Smooth muscle cell (in vitro differentiated cells): ENCODE measurements at regions not wholly inside any gene's neighbourhood (a gene's known extent, or its start where the extent isn't known, plus 50 kb on each side); places are given as distances from the start of the nearest gene placed in this dataset.

ENCODE experiments used
- DNase-seq: peaks from one replicate; lab custom pipeline; 2025; ENCODE audit not compliant: unreplicated experiment; lab: John Stamatoyannopoulos, UW
- H2AFZ ChIP-seq: fragments of 200-600 bp; sonication (generic); 2 replicates; pipeline ENCODE4 v1.6.0; 2016; ENCODE audit warnings: antibody characterized with exemption, low read depth, mild to moderate bottlenecking
- H3F3A ChIP-seq: fragments of 200-600 bp; sonication (generic); 2 replicates; pipeline ENCODE4 v1.6.0; 2017; ENCODE audit warnings: antibody characterized with exemption, low read depth
- H3K27ac ChIP-seq: fragments of 200-600 bp; sonication (generic); 2 replicates; pipeline ENCODE4 v1.5.1; 2016; ENCODE audit warnings: low read depth, mild to moderate bottlenecking
- H3K27me3 ChIP-seq: fragments of 200-600 bp; sonication (generic); 2 replicates; pipeline ENCODE4 v1.6.1; 2016; ENCODE audit warnings: low read depth, mild to moderate bottlenecking
- H3K36me3 ChIP-seq: fragments of 200-600 bp; sonication (generic); 2 replicates; pipeline ENCODE4 v1.5.1; 2016; ENCODE audit warnings: low read depth
- H3K4me1 ChIP-seq: fragments of 200-600 bp; sonication (generic); 2 replicates; pipeline ENCODE4 v1.5.1; 2016; ENCODE audit warnings: low read depth
- H3K4me2 ChIP-seq: fragments of 200-600 bp; sonication (generic); 2 replicates; pipeline ENCODE4 v1.6.0; 2016; ENCODE audit warnings: mild to moderate bottlenecking
- H3K4me3 ChIP-seq: fragments of 200-600 bp; sonication (generic); 2 replicates; pipeline ENCODE4 v1.5.1; 2016; ENCODE audit warnings: mild to moderate bottlenecking
- H3K79me2 ChIP-seq: fragments of 200-600 bp; sonication (generic); 2 replicates; pipeline ENCODE4 v1.6.0; 2016; ENCODE audit warnings: low read depth, mild to moderate bottlenecking
- H3K9ac ChIP-seq: fragments of 200-600 bp; sonication (generic); 2 replicates; pipeline ENCODE4 v1.6.0; 2016; ENCODE audit warnings: low read depth
- H3K9me3 ChIP-seq: fragments of 200-600 bp; sonication (generic); replicated peaks from 2 replicates; pipeline ENCODE4 v1.5.1; 2016; ENCODE audit warnings: low read depth
- H4K20me1 ChIP-seq: fragments of 200-600 bp; sonication (generic); 2 replicates; pipeline ENCODE4 v1.6.0; 2016; ENCODE audit warnings: low read depth
- WGBS: methylation state at CpG from one replicate; pipeline ENCODE4 v1.1.7; 2016; ENCODE audit warnings: low lambda C conversion rate; 5-methylcytosine and 5-hydroxymethylcytosine counted together
- TF ChIP-seq, protein P1 (sequence below): fragments of 200-600 bp; sonication (generic); IDR thresholded peaks from 2 replicates; pipeline ENCODE4 v1.5.1; 2017; ENCODE audit warnings: borderline replicate concordance, mild to moderate bottlenecking, antibody characterized with exemption; ENCODE audit not compliant: insufficient read depth, poor library complexity, severe bottlenecking

DNA sequence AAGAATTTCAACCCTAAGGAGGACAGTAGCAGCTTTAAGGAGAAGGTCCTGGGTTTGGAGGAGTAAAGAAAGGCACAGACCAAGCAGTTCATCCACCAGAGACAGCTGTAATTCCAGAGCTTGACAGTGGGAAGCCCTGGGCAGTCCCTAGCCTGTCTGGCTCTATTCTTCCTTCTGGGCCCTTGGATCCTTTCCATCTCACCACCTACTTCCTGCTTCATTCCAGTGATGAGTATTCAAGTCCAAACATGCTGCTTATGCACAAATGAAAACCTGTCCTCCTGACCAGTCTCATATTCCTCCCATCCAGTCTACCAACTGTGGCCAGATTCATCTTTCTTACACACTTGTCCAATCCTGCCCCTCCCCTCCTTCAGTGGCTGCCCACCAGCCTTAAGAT is 171.4 kb downstream of the CNTN3 start:
- no peak for DNase-seq
- H3K79me2 ChIP-seq, result no peaks in the 10 kb centered on the region
- H3K27me3 ChIP-seq, result no peaks in the 10 kb centered on the region
- no peak overlapping the region for H3K4me2 ChIP-seq
- H2AFZ ChIP-seq, result no peak overlapping the region
- H4K20me1 ChIP-seq, result no peaks in the 10 kb centered on the region
- no peak overlapping the region for H3K27ac ChIP-seq
- no peaks in the 10 kb centered on the region for H3K9me3 ChIP-seq
- H3K4me3 ChIP-seq, result no peak overlapping the region
- H3K9ac ChIP-seq, result no peak overlapping the region
- no peaks in the 10 kb centered on the region for H3K4me1 ChIP-seq
- TF ChIP-seq, protein P1, sequence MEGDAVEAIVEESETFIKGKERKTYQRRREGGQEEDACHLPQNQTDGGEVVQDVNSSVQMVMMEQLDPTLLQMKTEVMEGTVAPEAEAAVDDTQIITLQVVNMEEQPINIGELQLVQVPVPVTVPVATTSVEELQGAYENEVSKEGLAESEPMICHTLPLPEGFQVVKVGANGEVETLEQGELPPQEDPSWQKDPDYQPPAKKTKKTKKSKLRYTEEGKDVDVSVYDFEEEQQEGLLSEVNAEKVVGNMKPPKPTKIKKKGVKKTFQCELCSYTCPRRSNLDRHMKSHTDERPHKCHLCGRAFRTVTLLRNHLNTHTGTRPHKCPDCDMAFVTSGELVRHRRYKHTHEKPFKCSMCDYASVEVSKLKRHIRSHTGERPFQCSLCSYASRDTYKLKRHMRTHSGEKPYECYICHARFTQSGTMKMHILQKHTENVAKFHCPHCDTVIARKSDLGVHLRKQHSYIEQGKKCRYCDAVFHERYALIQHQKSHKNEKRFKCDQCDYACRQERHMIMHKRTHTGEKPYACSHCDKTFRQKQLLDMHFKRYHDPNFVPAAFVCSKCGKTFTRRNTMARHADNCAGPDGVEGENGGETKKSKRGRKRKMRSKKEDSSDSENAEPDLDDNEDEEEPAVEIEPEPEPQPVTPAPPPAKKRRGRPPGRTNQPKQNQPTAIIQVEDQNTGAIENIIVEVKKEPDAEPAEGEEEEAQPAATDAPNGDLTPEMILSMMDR, result no peak
- no peaks in the 10 kb centered on the region for H3F3A ChIP-seq
- H3K36me3 ChIP-seq, result no peaks in the 10 kb centered on the region

DNA sequence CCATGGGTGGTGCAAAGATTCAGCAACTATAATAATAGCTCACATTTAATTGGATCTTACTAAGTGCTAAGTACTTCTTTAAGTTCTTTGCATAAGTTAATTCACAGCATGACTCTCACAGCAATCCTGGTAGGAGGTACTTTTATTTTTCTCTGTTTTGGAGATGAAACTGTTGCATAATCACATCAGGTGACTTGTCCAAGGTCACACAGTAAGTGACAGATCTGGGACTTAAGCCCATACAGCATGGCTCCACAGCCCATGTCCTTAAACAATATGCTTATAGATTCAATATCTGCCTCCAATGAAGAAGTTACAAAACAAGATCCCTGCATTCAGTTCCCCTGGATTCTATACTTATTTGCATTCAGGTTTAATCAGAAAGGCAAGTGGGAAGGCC is 171.8 kb downstream of the CNTN3 start:
- H2AFZ ChIP-seq, result no peak overlapping the region
- H3K79me2 ChIP-seq, result no peaks in the 10 kb centered on the region
- no peaks in the 10 kb centered on the region for H3K4me1 ChIP-seq
- H4K20me1 ChIP-seq, result no peaks in the 10 kb centered on the region
- no peak overlapping the region for H3K27ac ChIP-seq
- no peaks in the 10 kb centered on the region for H3F3A ChIP-seq
- no peaks in the 10 kb centered on the region for H3K27me3 ChIP-seq
- no peaks in the 10 kb centered on the region for H3K36me3 ChIP-seq
- H3K4me3 ChIP-seq, result no peak overlapping the region
- H3K9me3 ChIP-seq, result no peaks in the 10 kb centered on the region
- DNase-seq, result no peak
- TF ChIP-seq, protein P1, result no peak
- no peak overlapping the region for H3K9ac ChIP-seq
- no peak overlapping the region for H3K4me2 ChIP-seq

DNA sequence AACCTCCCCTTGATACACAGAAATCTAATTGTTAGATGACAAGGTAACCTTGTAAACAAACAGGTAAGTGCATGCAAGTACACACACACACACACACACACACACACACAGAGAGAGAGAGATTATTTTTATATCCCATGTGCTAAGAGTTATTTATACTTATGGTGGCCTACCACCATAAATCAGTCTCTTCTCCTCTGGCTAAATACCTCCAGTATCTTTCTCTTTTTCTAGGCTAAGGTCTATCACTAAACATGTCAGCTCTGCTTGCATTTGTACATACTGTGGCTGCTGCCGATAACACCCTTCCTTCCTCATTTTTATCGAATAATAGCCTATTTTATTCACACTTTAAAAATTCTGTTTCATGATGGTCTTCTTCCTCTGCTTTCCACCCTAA is 172.4 kb downstream of the CNTN3 start:
- no peaks in the 10 kb centered on the region for H3K4me1 ChIP-seq
- TF ChIP-seq, protein P1, result no peak
- no peaks in the 10 kb centered on the region for H3K27me3 ChIP-seq
- H2AFZ ChIP-seq, result no peak overlapping the region
- no peaks in the 10 kb centered on the region for H3K36me3 ChIP-seq
- no peak for DNase-seq
- H3K4me2 ChIP-seq, result no peak overlapping the region
- H3F3A ChIP-seq, result no peaks in the 10 kb centered on the region
- 82% methylated on average over 2 of the region's 2 CpGs for WGBS
- no peaks in the 10 kb centered on the region for H3K79me2 ChIP-seq
- H4K20me1 ChIP-seq, result no peaks in the 10 kb centered on the region
- no peak overlapping the region for H3K9ac ChIP-seq
- H3K4me3 ChIP-seq, result no peak overlapping the region
- no peak overlapping the region for H3K27ac ChIP-seq
- H3K9me3 ChIP-seq, result no peaks in the 10 kb centered on the region

DNA sequence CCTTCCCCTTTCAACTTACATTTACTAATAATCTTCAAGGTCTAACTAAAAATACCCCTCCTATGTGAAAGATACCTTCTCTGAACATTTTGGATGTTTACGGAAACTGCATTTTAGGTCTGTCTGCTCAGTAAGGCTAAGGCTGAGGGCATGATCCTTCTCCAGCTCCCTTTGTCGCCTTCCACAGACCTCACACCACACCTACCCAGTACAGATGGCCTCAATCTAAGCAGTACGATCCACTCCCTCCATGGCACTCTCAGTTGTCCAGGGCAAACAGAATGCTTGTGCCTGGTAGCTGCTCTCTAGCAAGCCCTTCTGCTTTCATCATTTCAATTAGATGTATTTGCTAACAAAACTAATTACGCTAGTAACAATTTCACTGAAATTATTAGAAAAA is 178.3 kb downstream of the CNTN3 start:
- Histone ChIP-seq H3K27ac (no peak overlapping the region), H2AFZ (no peak overlapping the region), H4K20me1 (no peaks in the 10 kb centered on the region), H3K4me3 (no peak overlapping the region), H3F3A (no peaks in the 10 kb centered on the region), H3K27me3 (no peaks in the 10 kb centered on the region), H3K9ac (no peak overlapping the region), H3K4me1 (no peaks in the 10 kb centered on the region), H3K36me3 (no peaks in the 10 kb centered on the region), H3K9me3 (no peaks in the 10 kb centered on the region), H3K79me2 (no peaks in the 10 kb centered on the region), H3K4me2 (no peak overlapping the region)
- 90% methylated on average over 4 of the region's 4 CpGs for WGBS
- no peak for DNase-seq
- TF ChIP-seq, protein P1, result no peak
